H1 (cell line): ENCODE measurements at regions not wholly inside any gene's neighbourhood (a gene's known extent, or its start where the extent isn't known, plus 50 kb on each side); places are given as distances from the start of the nearest gene placed in this dataset.

Experiments
- CTCF ChIA-PET: fragments of 300-600 bp; sonication (Branson Sonifier 250); formaldehyde crosslinking; loops from one replicate; lab custom pipeline; 2021; ENCODE audit not compliant: partially characterized antibody; lab: Charles Lee
- POLR2A ChIA-PET: fragments of 300-600 bp; sonication (Branson Sonifier 250); formaldehyde crosslinking; loops from one replicate; lab custom pipeline; 2021; ENCODE audit warnings: inconsistent platforms; ENCODE audit not compliant: partially characterized antibody; lab: Charles Lee
- DNase-seq, 2 experiments: peaks; one replicate each; pipeline versions ENCODE4 v3.0.0 to v3.0.0-alpha.2; 2010 to 2022; ENCODE audit warnings: low spot score in 2 of 2, low read depth in 1 of 2, mixed read lengths in 1 of 2
- FAIRE-seq: peaks from 2 replicates; lab custom pipeline; 2011; peaks lifted over from hg19 to GRCh38; lab: Jason Lieb, UNC
- H2AFZ ChIP-seq: 2 replicates; pipeline ENCODE4 v1.8.1; 2012; ENCODE audit warnings: low read length, inconsistent platforms
- H2AK5ac ChIP-seq: 2 replicates; pipeline ENCODE4 v1.6.1; 2013; ENCODE audit warnings: low read depth, low read length
- H2BK120ac ChIP-seq: replicated peaks from 2 replicates; pipeline ENCODE3; 2013; ENCODE audit warnings: low read depth, low read length, inconsistent platforms
- H2BK12ac ChIP-seq: 2 replicates; pipeline ENCODE4 v1.6.1; 2013; ENCODE audit warnings: low read depth, low read length
- H2BK15ac ChIP-seq: 2 replicates; pipeline ENCODE4 v1.6.1; 2013; ENCODE audit warnings: low read length
- H2BK20ac ChIP-seq: 2 replicates; pipeline ENCODE4 v1.6.1; 2013; ENCODE audit warnings: low read length
- H2BK5ac ChIP-seq: 2 replicates; pipeline ENCODE4 v1.6.1; 2013; ENCODE audit warnings: low read depth, low read length
- H3K14ac ChIP-seq: 2 replicates; pipeline ENCODE4 v1.6.1; 2013; ENCODE audit warnings: inconsistent platforms; ENCODE audit not compliant: insufficient read length
- H3K18ac ChIP-seq: 2 replicates; pipeline ENCODE4 v1.6.1; 2013; ENCODE audit warnings: low read length; ENCODE audit errors: extremely low read depth
- H3K23ac ChIP-seq: 2 replicates; pipeline ENCODE4 v1.6.1; 2013; ENCODE audit warnings: inconsistent platforms; ENCODE audit not compliant: insufficient read length
- H3K23me2 ChIP-seq: 2 replicates; pipeline ENCODE4 v1.6.1; 2013; ENCODE audit warnings: low read depth, low read length
- H3K27ac ChIP-seq: 2 replicates; pipeline ENCODE4 v1.6.1; 2011; ENCODE audit warnings: low read depth, low read length, inconsistent platforms
- H3K27me3 ChIP-seq, 4 experiments: replicated peaks in 1 of 4; 1 replicate in 1 of 4; 2 replicates in 3 of 4; pipeline versions ENCODE4 v1.6.1 to v1.8.1; 2011 to 2013; ENCODE audit warnings: low read length in 3 of 4, mild to moderate bottlenecking in 3 of 4, inconsistent platforms in 2 of 4, mixed read lengths in 2 of 4, moderate library complexity in 1 of 4; ENCODE audit not compliant: control insufficient read depth in 3 of 4, insufficient read depth in 3 of 4; ENCODE audit errors: extremely low read depth in 1 of 4
- H3K36me3 ChIP-seq, 4 experiments: 2 replicates each; pipeline versions ENCODE4 v1.6.1 to v1.8.1; 2011 to 2013; ENCODE audit warnings: mild to moderate bottlenecking in 4 of 4, low read length in 3 of 4, moderate library complexity in 2 of 4, control low read depth in 1 of 4, inconsistent platforms in 1 of 4; ENCODE audit not compliant: insufficient read depth in 4 of 4, control insufficient read depth in 2 of 4
- H3K4ac ChIP-seq: replicated peaks from 2 replicates; pipeline ENCODE3; 2013; ENCODE audit warnings: low read length, low read depth, mixed read lengths, inconsistent platforms; ENCODE audit not compliant: insufficient read length
- H3K4me1 ChIP-seq, 4 experiments: replicated peaks in 1 of 4; 1 replicate in 1 of 4; 2 replicates in 3 of 4; pipeline versions ENCODE4 v1.6.1 to v1.8.1; 2011 to 2013; ENCODE audit warnings: low read length in 3 of 4, inconsistent platforms in 2 of 4, mixed read lengths in 1 of 4; ENCODE audit not compliant: insufficient read depth in 4 of 4, control insufficient read depth in 3 of 4
- H3K4me2 ChIP-seq, 2 experiments: 2 replicates each; pipeline versions ENCODE4 v1.6.1 to v1.8.1; 2011 to 2013; ENCODE audit warnings: low read depth in 2 of 2, low read length in 2 of 2, control low read depth in 1 of 2, inconsistent platforms in 1 of 2, mild to moderate bottlenecking in 1 of 2; ENCODE audit not compliant: insufficient read depth in 1 of 2
- H3K4me3 ChIP-seq, 4 experiments: fragments of 200-600, 300-600 bp in 1 of 4; sonication (generic), shearing (Covaris generic), sonication (Bioruptor Twin) in 1 of 4; 2 replicates each; pipeline versions ENCODE4 v1.5.1 to v1.8.1; 2011 to 2016; ENCODE audit warnings: low read length in 4 of 4, low read depth in 3 of 4, control low read depth in 2 of 4, inconsistent platforms in 2 of 4, mild to moderate bottlenecking in 2 of 4, mixed read lengths in 1 of 4, moderate library complexity in 1 of 4; ENCODE audit not compliant: insufficient read depth in 2 of 4; ENCODE audit errors: extremely low read depth in 1 of 4
- H3K56ac ChIP-seq: replicated peaks from 2 replicates; pipeline ENCODE3; 2013; ENCODE audit warnings: low read depth, mild to moderate bottlenecking, mixed read lengths, low read length, inconsistent platforms; ENCODE audit not compliant: insufficient read length
- H3K79me1 ChIP-seq: 2 replicates; pipeline ENCODE4 v1.6.1; 2013; ENCODE audit warnings: low read depth, low read length, control low read depth
- H3K79me2 ChIP-seq, 2 experiments: 2 replicates each; pipeline versions ENCODE4 v1.6.1 to v1.8.1; 2012 to 2013; ENCODE audit warnings: low read length in 2 of 2, mild to moderate bottlenecking in 2 of 2, inconsistent platforms in 1 of 2; ENCODE audit not compliant: insufficient read depth in 2 of 2, control insufficient read depth in 1 of 2
- H3K9ac ChIP-seq, 4 experiments: replicated peaks in 1 of 4; 1 replicate in 1 of 4; 2 replicates in 3 of 4; pipeline versions ENCODE4 v1.6.1 to v1.8.1; 2011 to 2013; ENCODE audit warnings: low read depth in 3 of 4, low read length in 3 of 4, control low read depth in 2 of 4, mild to moderate bottlenecking in 2 of 4, moderate library complexity in 2 of 4, inconsistent platforms in 1 of 4; ENCODE audit errors: extremely low read depth in 1 of 4
- H3K9me3 ChIP-seq, 2 experiments: 2 replicates each; pipeline versions ENCODE4 v1.6.1 to v1.8.1; 2012 to 2013; ENCODE audit warnings: mild to moderate bottlenecking in 2 of 2, moderate library complexity in 2 of 2, control low read depth in 1 of 2, inconsistent platforms in 1 of 2, low read depth in 1 of 2, low read length in 1 of 2, mixed read lengths in 1 of 2; ENCODE audit not compliant: insufficient read depth in 2 of 2
- H4K20me1 ChIP-seq, 2 experiments: replicated peaks in 1 of 2; 2 replicates each; pipeline versions ENCODE3 to v1.8.1; 2011 to 2013; ENCODE audit warnings: inconsistent platforms in 2 of 2, low read length in 2 of 2, mild to moderate bottlenecking in 1 of 2; ENCODE audit not compliant: insufficient read depth in 2 of 2, control insufficient read depth in 1 of 2
- H4K5ac ChIP-seq: 2 replicates; pipeline ENCODE4 v1.6.1; 2013; ENCODE audit warnings: low read length, low read depth, mixed read lengths, inconsistent platforms; ENCODE audit not compliant: insufficient read length
- H4K8ac ChIP-seq: 2 replicates; pipeline ENCODE4 v1.8.0; 2013; ENCODE audit warnings: mild to moderate bottlenecking, moderate library complexity, low read length, inconsistent platforms; ENCODE audit not compliant: insufficient read depth; ENCODE audit errors: extremely low read depth
- H4K91ac ChIP-seq: replicated peaks from 2 replicates; pipeline ENCODE3; 2013; ENCODE audit warnings: low read length, mixed read lengths, inconsistent platforms; ENCODE audit not compliant: insufficient read length
- CHD2 ChIP-seq: IDR thresholded peaks from 2 replicates; pipeline ENCODE4 v1.6.1; 2012; ENCODE audit warnings: low read length, improper control_type of control experiment
- CTBP2 ChIP-seq: IDR thresholded peaks from 2 replicates; pipeline ENCODE4 v1.7.0; 2011; ENCODE audit warnings: borderline replicate concordance, mild to moderate bottlenecking, moderate library complexity, mixed read lengths, low read length; ENCODE audit not compliant: insufficient read depth, insufficient read length
- EGR1 ChIP-seq: IDR thresholded peaks from 2 replicates; pipeline ENCODE4 v1.6.1; 2011; ENCODE audit warnings: low read depth, low read length, borderline replicate concordance
- JUN ChIP-seq: IDR thresholded peaks from 2 replicates; pipeline ENCODE4 v1.6.1; 2011; ENCODE audit warnings: low read depth, mild to moderate bottlenecking, improper control_type of control experiment, low read length
- NANOG ChIP-seq: IDR thresholded peaks from 2 replicates; pipeline ENCODE4 v1.6.1; 2011; ENCODE audit warnings: low read length, low read depth, mild to moderate bottlenecking, inconsistent platforms; ENCODE audit not compliant: insufficient read depth, poor library complexity, severe bottlenecking
- POLR2A ChIP-seq, 2 experiments: IDR thresholded peaks; 1 replicate in 1 of 2; 2 replicates in 1 of 2; pipeline ENCODE4 v1.6.1; 2011; ENCODE audit warnings: low read depth in 2 of 2, low read length in 2 of 2, mild to moderate bottlenecking in 2 of 2; ENCODE audit errors: control extremely low read depth in 1 of 2
- RXRA ChIP-seq: IDR thresholded peaks from 2 replicates; pipeline ENCODE4 v1.6.1; 2011; ENCODE audit warnings: low read depth, mild to moderate bottlenecking, low read length, moderate library complexity; ENCODE audit not compliant: insufficient read depth
- SIRT6 ChIP-seq: IDR thresholded peaks from one replicate; pipeline ENCODE4 v1.7.1; 2012; ENCODE audit warnings: low read length, inconsistent platforms
- WGBS, 2 experiments: shearing (Covaris generic) in 1 of 2; methylation state at CpG; one replicate each; pipeline versions ENCODE4 v1.1.6 to v1.1.7; 2013 to 2015; ENCODE audit warnings: low lambda C conversion rate in 2 of 2, mixed read lengths in 2 of 2, inconsistent platforms in 1 of 2, low coverage in 1 of 2, missing lambda C conversion rate in 1 of 2; ENCODE audit not compliant: insufficient replicate concordance in 2 of 2, insufficient coverage in 1 of 2, insufficient read length in 1 of 2; ENCODE audit errors: extremely low coverage in 1 of 2, missing lambda C conversion rate in 1 of 2; 5-methylcytosine and 5-hydroxymethylcytosine counted together

DNA sequence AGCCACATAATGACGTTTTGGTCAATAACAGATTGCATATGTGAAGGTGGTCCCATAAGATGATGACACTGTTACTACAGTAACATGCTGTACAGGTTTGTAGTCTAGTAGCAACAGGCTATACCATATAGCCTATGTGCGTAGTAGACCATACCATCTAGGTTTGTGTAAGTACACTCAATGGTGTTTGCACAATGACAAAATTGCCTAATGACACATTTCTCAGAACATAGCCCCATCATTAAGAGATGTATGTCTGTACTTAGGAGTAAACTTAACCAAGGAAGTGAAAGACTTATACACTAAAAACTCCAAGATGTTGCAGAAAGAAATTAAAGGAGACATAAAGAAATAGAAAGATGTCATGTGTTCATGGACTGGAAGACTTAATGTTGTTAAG, 66.2 kb downstream of the RPLP1 start:
- Histone ChIP-seq H3K4me3 (no peak overlapping the region), H2BK20ac (no peak overlapping the region), H3K18ac (no peak overlapping the region), H3K14ac (no peak overlapping the region), H3K27ac (no peak overlapping the region), H2BK12ac (no peak overlapping the region), H2AK5ac (no peak overlapping the region), H4K5ac (no peak overlapping the region), H3K27me3 (no peaks in the 10 kb centered on the region), H2AFZ (no peak overlapping the region), H3K9ac (no peak overlapping the region), H4K20me1 (no peaks in the 10 kb centered on the region), H3K4me1 (peaks cover 0 to 3% (median 2%) of the 10 kb centered on the region in 4 experiments; a peak in 2 of 7 replicates), H3K79me1 (no peaks in the 10 kb centered on the region), H4K8ac (no peak overlapping the region), H3K4me2 (no peak overlapping the region), H3K23me2 (no peaks in the 10 kb centered on the region), H3K9me3 (no peaks in the 10 kb centered on the region), H3K4ac (no peak overlapping the region), H3K56ac (no peak overlapping the region), H3K36me3 (no peaks in the 10 kb centered on the region), H3K23ac (no peak overlapping the region), H2BK5ac (no peak overlapping the region), H4K91ac (no peak overlapping the region), H2BK15ac (no peak overlapping the region), H3K79me2 (no peaks in the 10 kb centered on the region), H2BK120ac (no peak overlapping the region)
- ChIA-PET POLR2A (no interaction called here), CTCF (interaction anchor here (1.6 to 1.8 kb wide), 2 partner anchors 14 to 16 kb away, joined by 7 to 9 read pairs; no protein-coding TSS in a partner anchor)
- TF ChIP-seq NANOG: no peak
- TF ChIP-seq JUN: no peak
- TF ChIP-seq RXRA: no peak
- TF ChIP-seq CTBP2: no peak
- no peak for TF ChIP-seq CHD2
- no peak for TF ChIP-seq EGR1
- no peak for TF ChIP-seq POLR2A (IDR thresholded peaks at IDR 0.05; ENCODE audit: control extremely low read depth in 1 of 2, low read depth in 2 of 2, low read length in 2 of 2)
- TF ChIP-seq SIRT6: no peak
- no peak for FAIRE-seq
- DNase-seq: no peak
- WGBS, 2 experiments: 83% methylated on average over 2 of the region's 2 CpGs; no CpG with 5 or more reads in 1 of the 2 experiments
